GM12878 (cell line): ENCODE measurements at regions not wholly inside any gene's neighbourhood (a gene's known extent, or its start where the extent isn't known, plus 50 kb on each side); places are given as distances from the start of the nearest gene placed in this dataset.

Experiments
- ATAC-seq: fragments of 200-7000 bp; cut with Tn5 transposase; 3 replicates; pipeline ENCODE4 v1.9.1; 2020; ENCODE audit warnings: mild to moderate bottlenecking, moderate library complexity
- BruUV-seq: library from RNA; stranded (reverse); fragments of 400-500 nt; replicated peaks from 2 replicates; lab custom pipeline; 2021; lab: Mats Ljungman, UMichigan
- CTCF ChIA-PET: fragments of 300-600 bp; sonication (Branson Sonifier 250); formaldehyde crosslinking; extraction: SDS; loops from one replicate; lab custom pipeline; 2021; ENCODE audit warnings: inconsistent platforms; lab: Yijun Ruan, JAX
- POLR2A ChIA-PET: fragments of 350-600 bp; formaldehyde crosslinking; extraction: SDS; loops from one replicate; lab custom pipeline; 2021; ENCODE audit warnings: inconsistent platforms; lab: Charles Lee
- RAD21 ChIA-PET: fragments of 300-600 bp; sonication (Branson Sonifier 250); formaldehyde crosslinking; loops from one replicate; lab custom pipeline; 2023; ENCODE audit warnings: antibody characterized with exemption; ENCODE audit not compliant: unreplicated experiment; lab: Charles Lee
- SMC1A ChIA-PET: fragments of 300-600 bp; sonication (Branson Sonifier 250); formaldehyde crosslinking; loops from one replicate; lab custom pipeline; 2023; ENCODE audit not compliant: unreplicated experiment, uncharacterized antibody; lab: Charles Lee
- DNase-seq: peaks from one replicate; pipeline ENCODE4 v3.0.0-alpha.2; 2011; ENCODE audit warnings: low read depth, low spot score
- FAIRE-seq: peaks from 3 replicates; lab custom pipeline; 2011; peaks lifted over from hg19 to GRCh38; lab: Jason Lieb, UNC
- H2AFZ ChIP-seq: 2 replicates; pipeline ENCODE4 v1.6.0; 2011; ENCODE audit warnings: low read depth, low read length, control low read depth; ENCODE audit not compliant: control insufficient read depth
- H3K27ac ChIP-seq: 2 replicates; pipeline ENCODE4 v1.5.1; 2011; ENCODE audit warnings: control low read depth; ENCODE audit not compliant: control insufficient read depth, insufficient read depth
- H3K27me3 ChIP-seq, 2 experiments: replicated peaks in 1 of 2; 2 replicates each; pipeline versions ENCODE4 v1.6.0 to v1.6.1; 2011; ENCODE audit warnings: low read length in 1 of 2; ENCODE audit not compliant: control insufficient read depth in 2 of 2, insufficient read depth in 2 of 2
- H3K36me3 ChIP-seq, 2 experiments: 2 replicates each; pipeline ENCODE4 v1.5.1; 2011; ENCODE audit warnings: low read length in 1 of 2; ENCODE audit not compliant: control insufficient read depth in 2 of 2, insufficient read depth in 2 of 2
- H3K4me1 ChIP-seq: 2 replicates; pipeline ENCODE4 v1.6.1; 2011; ENCODE audit warnings: mild to moderate bottlenecking, low read length, moderate library complexity, mixed read lengths; ENCODE audit not compliant: control insufficient read depth, insufficient read depth
- H3K4me2 ChIP-seq: 2 replicates; pipeline ENCODE4 v1.6.0; 2011; ENCODE audit warnings: control low read depth; ENCODE audit not compliant: control insufficient read depth, insufficient read depth
- H3K4me3 ChIP-seq: fragments of 200-600 bp; sonication (generic); 2 replicates; pipeline ENCODE4 v1.5.1; 2016
- H3K79me2 ChIP-seq: 2 replicates; pipeline ENCODE4 v1.6.0; 2011; ENCODE audit warnings: low read length; ENCODE audit not compliant: control insufficient read depth, insufficient read depth
- H3K9ac ChIP-seq: 2 replicates; pipeline ENCODE4 v1.8.0; 2011; ENCODE audit warnings: low read length, control low read depth, mixed read lengths; ENCODE audit not compliant: control insufficient read depth, insufficient read depth
- H3K9me3 ChIP-seq: replicated peaks from 3 replicates; pipeline ENCODE4 v1.5.1; 2011; ENCODE audit warnings: mild to moderate bottlenecking, low read length; ENCODE audit not compliant: control insufficient read depth, insufficient read depth
- H4K20me1 ChIP-seq: 2 replicates; pipeline ENCODE4 v1.6.0; 2011; ENCODE audit not compliant: control insufficient read depth, insufficient read depth
- BCL3 ChIP-seq: IDR thresholded peaks from 2 replicates; pipeline ENCODE4 v1.6.1; 2011; ENCODE audit warnings: borderline replicate concordance, low read depth, mild to moderate bottlenecking, moderate library complexity, low read length; ENCODE audit not compliant: insufficient read depth, poor library complexity, severe bottlenecking
- CHD1 ChIP-seq: IDR thresholded peaks from 2 replicates; pipeline ENCODE4 v1.6.1; 2012; ENCODE audit warnings: low read depth, low read length, improper control_type of control experiment
- ELK1 ChIP-seq: IDR thresholded peaks from 2 replicates; pipeline ENCODE4 v1.6.1; 2012; ENCODE audit warnings: low read depth, low read length, improper control_type of control experiment
- EP300 ChIP-seq, 2 experiments: fragments of 150-350 bp in 1 of 2; IDR thresholded peaks; 2 replicates each; pipeline ENCODE4 v1.6.1; 2011 to 2012; ENCODE audit warnings: low read depth in 2 of 2, low read length in 2 of 2, borderline replicate concordance in 1 of 2, improper control_type of control experiment in 1 of 2, inconsistent platforms in 1 of 2; ENCODE audit not compliant: control insufficient read depth in 1 of 2
- HCFC1 ChIP-seq: fragments of 150-350 bp; IDR thresholded peaks from 2 replicates; pipeline ENCODE4 v1.6.1; 2014; ENCODE audit warnings: low read length
- KAT2A ChIP-seq: conservative IDR thresholded peaks from 2 replicates; pipeline ENCODE4 v1.6.1; 2011; ENCODE audit warnings: low read depth, low read length; ENCODE audit not compliant: control insufficient read depth
- MLLT1 ChIP-seq: fragments of 450-650 bp; IDR thresholded peaks from 2 replicates; pipeline ENCODE4 v1.6.1; 2016; ENCODE audit warnings: mild to moderate bottlenecking
- NFYB ChIP-seq: IDR thresholded peaks from 2 replicates; pipeline ENCODE4 v1.6.1; 2011; ENCODE audit warnings: low read depth, mild to moderate bottlenecking, low read length, improper control_type of control experiment, moderate library complexity; ENCODE audit not compliant: insufficient read depth
- NR2C2 ChIP-seq: IDR thresholded peaks from 2 replicates; pipeline ENCODE4 v1.6.1; 2011; ENCODE audit warnings: borderline replicate concordance, low read depth; ENCODE audit not compliant: control insufficient read depth, insufficient read length
- NRF1 ChIP-seq: conservative IDR thresholded peaks from 2 replicates; pipeline ENCODE4 v1.6.1; 2011; ENCODE audit warnings: mild to moderate bottlenecking, low read depth, low read length, improper control_type of control experiment
- SIN3A ChIP-seq: IDR thresholded peaks from 2 replicates; pipeline ENCODE4 v1.6.1; 2012; ENCODE audit warnings: low read depth, low read length, improper control_type of control experiment
- SMAD5 ChIP-seq: IDR thresholded peaks from 2 replicates; pipeline ENCODE4 v1.6.1; 2016; ENCODE audit warnings: antibody characterized with exemption, low read depth
- SMARCA5 ChIP-seq: fragments of 450-650 bp; IDR thresholded peaks from 2 replicates; pipeline ENCODE4 v1.6.1; 2017; ENCODE audit warnings: mild to moderate bottlenecking
- SP1 ChIP-seq: IDR thresholded peaks from one replicate; pipeline ENCODE4 v1.6.1; 2011; ENCODE audit warnings: low read depth, low read length
- ZNF24 ChIP-seq: fragments of 450-650 bp; IDR thresholded peaks from 2 replicates; pipeline ENCODE4 v1.6.1; 2017; ENCODE audit warnings: antibody characterized with exemption, mild to moderate bottlenecking
- ZNF274 ChIP-seq: IDR thresholded peaks from one replicate; pipeline ENCODE4 v1.8.0; 2011; ENCODE audit not compliant: insufficient read length, insufficient read depth
- ZNF592 ChIP-seq: fragments of 450-650 bp; IDR thresholded peaks from 2 replicates; pipeline ENCODE4 v1.6.1; 2017; ENCODE audit warnings: mild to moderate bottlenecking, moderate library complexity
- WGBS: methylation state at CpG from one replicate; pipeline ENCODE4 v1.1.6; 2016; ENCODE audit warnings: low lambda C conversion rate; ENCODE audit not compliant: insufficient replicate concordance, insufficient coverage; ENCODE audit errors: missing lambda C conversion rate; 5-methylcytosine and 5-hydroxymethylcytosine counted together
- in situ Hi-C: fragments of 300-500 bp; cut with MboI; formaldehyde crosslinking; loops from 9 replicates; pipeline ENCODE4 v1.14.3; 2018; ENCODE audit warnings: mixed read lengths
- intact Hi-C: fragments of 100-400 bp; cut with micrococcal nuclease; formaldehyde crosslinking; loops from one replicate; pipeline ENCODE4 v1.14.2; 2022; ENCODE audit not compliant: unreplicated experiment

GRCh38 chr16:5444189-5444588 lies 346.6 kb upstream of the EEF2KMT start:
- in situ Hi-C loops (no loop called here), intact Hi-C loops (no loop called here)
- ChIA-PET SMC1A (no interaction called here), CTCF (no interaction called here), RAD21 (no interaction called here), POLR2A (no interaction called here)
- BruUV-seq, result no TSS peak
- H3K4me1 ChIP-seq, result no peaks in the 10 kb centered on the region
- WGBS, result 66% methylated on average over 7 of the region's 7 CpGs
- H3K4me3 ChIP-seq, result no peak overlapping the region
- H3K9ac ChIP-seq, result no peak overlapping the region
- ATAC-seq (no peak), FAIRE-seq (no peak), DNase-seq (no peak)
- no peaks in the 10 kb centered on the region for H3K9me3 ChIP-seq
- no peak overlapping the region for H3K27ac ChIP-seq
- H3K36me3 ChIP-seq, result no peaks in the 10 kb centered on the region
- H4K20me1 ChIP-seq, result no peaks in the 10 kb centered on the region
- no peaks in the 10 kb centered on the region for H3K79me2 ChIP-seq
- no peaks in the 10 kb centered on the region for H3K27me3 ChIP-seq
- H2AFZ ChIP-seq, result no peak overlapping the region
- H3K4me2 ChIP-seq, result no peak overlapping the region
- no peak for TF ChIP-seq SIN3A
- TF ChIP-seq SMARCA5, result no peak
- TF ChIP-seq EP300 (IDR thresholded peaks at IDR 0.05; ENCODE audit: borderline replicate concordance in 1 of 2, control insufficient read depth in 1 of 2, low read depth in 2 of 2, low read length in 2 of 2), result no peak
- TF ChIP-seq ZNF592, result no peak
- TF ChIP-seq ZNF24, result no peak
- no peak for TF ChIP-seq NRF1
- no peak for TF ChIP-seq ELK1
- TF ChIP-seq SP1, result no peak
- TF ChIP-seq CHD1, result no peak
- TF ChIP-seq NR2C2, result no peak
- TF ChIP-seq NFYB, result no peak
- no peak for TF ChIP-seq ZNF274
- TF ChIP-seq HCFC1, result no peak
- TF ChIP-seq SMAD5, result no peak
- no peak for TF ChIP-seq KAT2A
- TF ChIP-seq MLLT1, result no peak
- TF ChIP-seq BCL3, result no peak
